Caco-2 (cell line): ENCODE measurements at regions not wholly inside any gene's neighbourhood (a gene's known extent, or its start where the extent isn't known, plus 50 kb on each side); places are given as distances from the start of the nearest gene placed in this dataset.

Experiments
- BruUV-seq: library from RNA; stranded (reverse); fragments of 400-500 nt; replicated peaks from 2 replicates; lab custom pipeline; 2021; lab: Mats Ljungman, UMichigan
- CTCF ChIA-PET: fragments of 300-600 bp; sonication (Branson Sonifier 250); formaldehyde crosslinking; loops from one replicate; lab custom pipeline; 2022; ENCODE audit warnings: antibody characterized with exemption; lab: Charles Lee
- POLR2A ChIA-PET: fragments of 300-600 bp; sonication (Branson Sonifier 250); formaldehyde crosslinking; loops from one replicate; lab custom pipeline; 2022; ENCODE audit warnings: antibody characterized with exemption; lab: Charles Lee
- DNase-seq, 2 experiments: peaks; one replicate each; pipeline versions ENCODE4 v3.0.0 to v3.0.0-alpha.2; 2020 to 2022
- H3K27me3 ChIP-seq: replicated peaks from 2 replicates; pipeline ENCODE4 v1.6.0; 2011; ENCODE audit warnings: low read length; ENCODE audit not compliant: control insufficient read depth, insufficient read depth
- H3K36me3 ChIP-seq: 2 replicates; pipeline ENCODE4 v1.5.1; 2011; ENCODE audit warnings: low read length; ENCODE audit not compliant: control insufficient read depth, insufficient read depth
- H3K4me1 ChIP-seq: fragments of 250-450 bp; sonication (Bioruptor Pico); 2 replicates; pipeline ENCODE4 v1.5.1; 2020; ENCODE audit warnings: mild to moderate bottlenecking
- H3K4me3 ChIP-seq: 2 replicates; pipeline ENCODE4 v1.5.1; 2011; ENCODE audit warnings: low read depth, mild to moderate bottlenecking, control low read depth, low read length
- H3K9me3 ChIP-seq: fragments of 250-450 bp; sonication (Bioruptor Pico); 2 replicates; pipeline ENCODE4 v1.5.1; 2020; ENCODE audit warnings: mild to moderate bottlenecking, moderate library complexity
- H3K27ac Mint-ChIP-seq: one replicate; pipeline ENCODE4 v1.8.0; 2022; ENCODE audit warnings: mixed read lengths; ENCODE audit not compliant: unreplicated experiment
- H3K27me3 Mint-ChIP-seq: one replicate; pipeline ENCODE4 v1.8.0; 2022; ENCODE audit warnings: mixed read lengths; ENCODE audit not compliant: insufficient read depth, unreplicated experiment
- H3K36me3 Mint-ChIP-seq: one replicate; pipeline ENCODE4 v1.8.0; 2022; ENCODE audit warnings: mild to moderate bottlenecking, mixed read lengths; ENCODE audit not compliant: insufficient read depth, unreplicated experiment
- H3K4me1 Mint-ChIP-seq: one replicate; pipeline ENCODE4 v1.8.0; 2022; ENCODE audit warnings: low read depth, mixed read lengths; ENCODE audit not compliant: unreplicated experiment
- H3K4me3 Mint-ChIP-seq: one replicate; pipeline ENCODE4 v1.8.0; 2022; ENCODE audit warnings: mild to moderate bottlenecking, moderate library complexity, mixed read lengths; ENCODE audit not compliant: unreplicated experiment
- H3K9me3 Mint-ChIP-seq: one replicate; pipeline ENCODE4 v1.8.0; 2022; ENCODE audit warnings: mixed read lengths; ENCODE audit not compliant: unreplicated experiment
- intact Hi-C: fragments of 100-400 bp; cut with micrococcal nuclease; formaldehyde crosslinking; loops from one replicate; pipeline ENCODE4 v1.10.0; 2022; ENCODE audit not compliant: unreplicated experiment
- TF ChIP-seq, protein P1 (sequence below), 2 experiments: fragments of 200-600 bp in 1 of 2; IDR thresholded peaks; 1 replicate in 1 of 2; 2 replicates in 1 of 2; pipeline versions ENCODE4 v1.5.1 to v1.8.0; 2011 to 2022; ENCODE audit warnings: antibody characterized with exemption in 1 of 2, control low read depth in 1 of 2, inconsistent platforms in 1 of 2, low read depth in 1 of 2, low read length in 1 of 2, mild to moderate bottlenecking in 1 of 2, moderate library complexity in 1 of 2; ENCODE audit not compliant: insufficient read depth in 1 of 2, severe bottlenecking in 1 of 2, unreplicated experiment in 1 of 2

DNA sequence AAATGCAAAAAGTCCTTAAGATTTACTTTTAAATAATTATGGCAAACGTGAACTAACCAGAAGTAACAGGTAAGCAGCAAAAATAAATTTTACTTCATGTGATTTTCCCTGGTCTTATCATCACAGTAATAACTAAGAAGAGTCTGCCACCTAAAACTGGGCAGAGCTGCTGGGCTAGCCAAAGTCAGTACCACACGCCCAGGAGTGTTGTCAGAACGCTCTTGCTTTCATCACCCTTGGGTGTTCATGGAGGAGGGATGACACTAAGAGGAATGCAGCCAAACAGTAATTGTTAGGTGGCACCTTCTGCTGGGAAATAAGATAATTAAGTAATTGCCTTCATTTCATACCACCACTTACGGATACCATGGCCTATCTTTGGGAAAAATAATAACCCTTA is 92.0 kb upstream of the NEUROD1 start:
- Mint-ChIP-seq H3K36me3 (no peaks in the 10 kb centered on the region), H3K9me3 (no peaks in the 10 kb centered on the region), H3K4me3 (no peak overlapping the region), H3K27ac (no peak overlapping the region), H3K27me3 (no peaks in the 10 kb centered on the region), H3K4me1 (no peaks in the 10 kb centered on the region)
- BruUV-seq, result no TSS peak
- Histone ChIP-seq H3K4me3 (no peak overlapping the region), H3K4me1 (peaks cover 1% of the 10 kb centered on the region; the same call in 1 of the 2 replicates), H3K36me3 (no peaks in the 10 kb centered on the region), H3K9me3 (no peaks in the 10 kb centered on the region), H3K27me3 (no peaks in the 10 kb centered on the region)
- ChIA-PET POLR2A (no interaction called here), CTCF (no interaction called here)
- no peak for DNase-seq
- TF ChIP-seq, protein P1, sequence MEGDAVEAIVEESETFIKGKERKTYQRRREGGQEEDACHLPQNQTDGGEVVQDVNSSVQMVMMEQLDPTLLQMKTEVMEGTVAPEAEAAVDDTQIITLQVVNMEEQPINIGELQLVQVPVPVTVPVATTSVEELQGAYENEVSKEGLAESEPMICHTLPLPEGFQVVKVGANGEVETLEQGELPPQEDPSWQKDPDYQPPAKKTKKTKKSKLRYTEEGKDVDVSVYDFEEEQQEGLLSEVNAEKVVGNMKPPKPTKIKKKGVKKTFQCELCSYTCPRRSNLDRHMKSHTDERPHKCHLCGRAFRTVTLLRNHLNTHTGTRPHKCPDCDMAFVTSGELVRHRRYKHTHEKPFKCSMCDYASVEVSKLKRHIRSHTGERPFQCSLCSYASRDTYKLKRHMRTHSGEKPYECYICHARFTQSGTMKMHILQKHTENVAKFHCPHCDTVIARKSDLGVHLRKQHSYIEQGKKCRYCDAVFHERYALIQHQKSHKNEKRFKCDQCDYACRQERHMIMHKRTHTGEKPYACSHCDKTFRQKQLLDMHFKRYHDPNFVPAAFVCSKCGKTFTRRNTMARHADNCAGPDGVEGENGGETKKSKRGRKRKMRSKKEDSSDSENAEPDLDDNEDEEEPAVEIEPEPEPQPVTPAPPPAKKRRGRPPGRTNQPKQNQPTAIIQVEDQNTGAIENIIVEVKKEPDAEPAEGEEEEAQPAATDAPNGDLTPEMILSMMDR (IDR thresholded peaks at IDR 0.05; ENCODE audit: insufficient read depth in 1 of 2, low read depth in 1 of 2, low read length in 1 of 2, severe bottlenecking in 1 of 2, unreplicated experiment in 1 of 2), result no peak
- intact Hi-C loops, result no loop called here

DNA sequence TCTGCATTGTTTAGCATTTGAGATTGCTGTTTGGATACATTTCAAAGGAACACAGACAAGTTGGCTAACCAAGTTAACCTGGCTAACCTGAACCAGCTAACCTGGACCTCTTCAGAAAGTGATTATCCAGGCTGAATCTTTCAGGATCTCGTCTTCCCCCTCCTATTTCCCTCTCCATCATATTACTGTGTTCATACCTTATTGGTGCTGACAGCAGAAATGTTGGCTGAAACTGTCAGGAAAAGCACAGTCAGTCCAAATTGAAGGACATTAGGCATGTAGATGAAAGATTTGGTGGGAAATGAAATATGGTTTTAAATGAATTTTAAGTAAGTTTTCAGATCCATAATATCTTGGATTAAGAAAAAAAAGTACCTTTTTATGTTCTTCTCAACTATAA is 92.5 kb upstream of the NEUROD1 start:
- no peak for DNase-seq
- H3K27me3 Mint-ChIP-seq, result no peaks in the 10 kb centered on the region
- Histone ChIP-seq H3K27me3 (no peaks in the 10 kb centered on the region), H3K4me1 (peaks cover 5% of the 10 kb centered on the region; the same call in 1 of the 2 replicates), H3K4me3 (no peak overlapping the region), H3K36me3 (no peaks in the 10 kb centered on the region), H3K9me3 (no peaks in the 10 kb centered on the region)
- no peaks in the 10 kb centered on the region for H3K4me1 Mint-ChIP-seq
- ChIA-PET POLR2A (no interaction called here), CTCF (no interaction called here)
- TF ChIP-seq, protein P1 (IDR thresholded peaks at IDR 0.05; ENCODE audit: insufficient read depth in 1 of 2, low read depth in 1 of 2, low read length in 1 of 2, severe bottlenecking in 1 of 2, unreplicated experiment in 1 of 2), result no peak
- no peak overlapping the region for H3K4me3 Mint-ChIP-seq
- no peak overlapping the region for H3K27ac Mint-ChIP-seq
- H3K9me3 Mint-ChIP-seq, result no peaks in the 10 kb centered on the region
- intact Hi-C loops, result no loop called here
- no TSS peak for BruUV-seq
- H3K36me3 Mint-ChIP-seq, result no peaks in the 10 kb centered on the region

DNA sequence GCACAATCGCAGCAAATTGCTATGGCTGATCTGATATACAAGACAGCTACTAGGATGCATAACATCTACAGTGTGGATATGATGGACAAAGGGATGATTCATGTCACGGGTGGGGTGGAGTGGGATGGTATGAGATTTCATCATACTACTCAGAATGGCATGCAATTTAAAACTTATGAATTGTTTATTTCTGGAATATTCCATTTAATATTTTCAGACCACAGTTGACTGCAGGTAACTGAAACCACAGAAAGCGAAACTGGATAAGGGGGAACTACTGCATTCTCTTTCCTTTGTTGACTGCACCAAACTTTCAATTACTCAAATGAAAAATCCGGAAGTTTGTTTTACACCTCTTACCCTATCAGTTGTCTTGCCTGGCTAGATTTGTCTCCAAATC is 94.4 kb upstream of the NEUROD1 start:
- TF ChIP-seq, protein P1 (IDR thresholded peaks at IDR 0.05; ENCODE audit: insufficient read depth in 1 of 2, low read depth in 1 of 2, low read length in 1 of 2, severe bottlenecking in 1 of 2, unreplicated experiment in 1 of 2), result no peak
- H3K27me3 Mint-ChIP-seq, result no peaks in the 10 kb centered on the region
- BruUV-seq, result no TSS peak
- H3K9me3 ChIP-seq, result no peaks in the 10 kb centered on the region
- no peak overlapping the region for H3K27ac Mint-ChIP-seq
- H3K4me1 ChIP-seq, result peaks cover 13% of the 10 kb centered on the region
- no peak overlapping the region for H3K4me3 Mint-ChIP-seq
- no peaks in the 10 kb centered on the region for H3K36me3 Mint-ChIP-seq
- H3K36me3 ChIP-seq, result no peaks in the 10 kb centered on the region
- no peaks in the 10 kb centered on the region for H3K9me3 Mint-ChIP-seq
- H3K27me3 ChIP-seq, result no peaks in the 10 kb centered on the region
- no peak overlapping the region for H3K4me3 ChIP-seq
- no peak for DNase-seq
- ChIA-PET CTCF (no interaction called here), POLR2A (no interaction called here)
- H3K4me1 Mint-ChIP-seq, result no peaks in the 10 kb centered on the region
- intact Hi-C loops, result no loop called here
